SK-N-SH treated with all-trans-retinoic acid at 6 μM for 48 hours (cell line): ENCODE measurements at regions not wholly inside any gene's neighbourhood (a gene's known extent, or its start where the extent isn't known, plus 50 kb on each side); places are given as distances from the start of the nearest gene placed in this dataset.

Experiments
- ATAC-seq: fragments of 200-7000 bp; cut with Tn5 transposase; 3 replicates; pipeline ENCODE4 v1.9.1; 2020; ENCODE audit warnings: mild to moderate bottlenecking, moderate library complexity
- ARNTL ChIP-seq: fragments of 450-650 bp; formaldehyde crosslinking; IDR thresholded peaks from 2 replicates; pipeline ENCODE4 v1.5.0; 2020; ENCODE audit warnings: low read depth, mild to moderate bottlenecking, moderate library complexity, borderline replicate concordance
- BACH2 ChIP-seq: fragments of 250-450 bp; sonication (Bioruptor Pico); IDR thresholded peaks from 2 replicates; pipeline ENCODE4 v1.9.0; 2021; ENCODE audit warnings: mild to moderate bottlenecking, borderline replicate concordance
- CREB5 ChIP-seq: fragments of 250-450 bp; sonication (Bioruptor Pico); IDR thresholded peaks from 2 replicates; pipeline ENCODE4 v1.5.1; 2020; ENCODE audit warnings: low read depth, mild to moderate bottlenecking, moderate library complexity
- CSDC2 ChIP-seq: fragments of 250-450 bp; sonication (Bioruptor Pico); IDR thresholded peaks from 2 replicates; pipeline ENCODE4 v1.5.0; 2020; ENCODE audit warnings: mild to moderate bottlenecking, moderate library complexity
- ESRRG ChIP-seq: fragments of 250-450 bp; sonication (Bioruptor Pico); IDR thresholded peaks from 2 replicates; pipeline ENCODE4 v1.6.1; 2021; ENCODE audit warnings: mild to moderate bottlenecking
- GLIS3 ChIP-seq: fragments of 250-450 bp; sonication (Bioruptor Pico); IDR thresholded peaks from 2 replicates; pipeline ENCODE4 v1.5.0; 2020; ENCODE audit warnings: mild to moderate bottlenecking, moderate library complexity
- ISL1 ChIP-seq: fragments of 250-450 bp; sonication (Bioruptor Pico); IDR thresholded peaks from 2 replicates; pipeline ENCODE4 v2.1.2; 2022; ENCODE audit warnings: mild to moderate bottlenecking, moderate library complexity
- OSR1 ChIP-seq: fragments of 250-450 bp; sonication (Bioruptor Pico); IDR thresholded peaks from 2 replicates; pipeline ENCODE4 v1.8.0; 2022; ENCODE audit warnings: moderate library complexity, mild to moderate bottlenecking, inconsistent platforms
- POU6F1 ChIP-seq: fragments of 250-450 bp; sonication (Bioruptor Pico); IDR thresholded peaks from 2 replicates; pipeline ENCODE4 v1.8.0; 2021; ENCODE audit warnings: low read depth, mild to moderate bottlenecking, moderate library complexity, borderline replicate concordance
- PPARA ChIP-seq: fragments of 250-450 bp; sonication (Bioruptor Pico); IDR thresholded peaks from 2 replicates; pipeline ENCODE4 v1.5.0; 2020; ENCODE audit warnings: mild to moderate bottlenecking, borderline replicate concordance
- RARB ChIP-seq: fragments of 250-450 bp; sonication (Bioruptor Pico); IDR thresholded peaks from 2 replicates; pipeline ENCODE4 v1.8.0; 2021; ENCODE audit warnings: mild to moderate bottlenecking, moderate library complexity
- SNAI2 ChIP-seq: fragments of 250-450 bp; sonication (Bioruptor Pico); IDR thresholded peaks from 2 replicates; pipeline ENCODE4 v1.5.0; 2020; ENCODE audit warnings: mild to moderate bottlenecking, moderate library complexity
- TCF4 ChIP-seq: fragments of 250-450 bp; sonication (Bioruptor Pico); IDR thresholded peaks from 2 replicates; pipeline ENCODE4 v1.8.0; 2021; ENCODE audit warnings: mild to moderate bottlenecking, moderate library complexity, borderline replicate concordance
- TOX ChIP-seq: fragments of 250-450 bp; sonication (Bioruptor Pico); IDR thresholded peaks from 2 replicates; pipeline ENCODE4 v1.8.0; 2021; ENCODE audit warnings: mild to moderate bottlenecking, moderate library complexity, borderline replicate concordance
- TSHZ2 ChIP-seq: fragments of 250-450 bp; sonication (Bioruptor Pico); IDR thresholded peaks from 2 replicates; pipeline ENCODE4 v1.5.0; 2020; ENCODE audit warnings: mild to moderate bottlenecking, moderate library complexity
- ZFP3 ChIP-seq: fragments of 250-450 bp; sonication (Bioruptor Pico); IDR thresholded peaks from 2 replicates; pipeline ENCODE4 v1.5.0; 2020; ENCODE audit warnings: mild to moderate bottlenecking, moderate library complexity
- ZFP30 ChIP-seq: fragments of 450-650 bp; formaldehyde crosslinking; IDR thresholded peaks from 2 replicates; pipeline ENCODE4 v1.5.0; 2022; ENCODE audit warnings: mild to moderate bottlenecking, moderate library complexity
- ZNF565 ChIP-seq: fragments of 450-650 bp; formaldehyde crosslinking; conservative IDR thresholded peaks from 2 replicates; pipeline ENCODE4 v1.5.0; 2020; ENCODE audit warnings: low read depth, mild to moderate bottlenecking, moderate library complexity
- ZNF70 ChIP-seq: fragments of 450-650 bp; formaldehyde crosslinking; IDR thresholded peaks from 2 replicates; pipeline ENCODE4 v1.5.0; 2020; ENCODE audit warnings: mild to moderate bottlenecking, moderate library complexity
- ZNF8 ChIP-seq: fragments of 450-650 bp; formaldehyde crosslinking; IDR thresholded peaks from 2 replicates; pipeline ENCODE4 v1.5.0; 2020; ENCODE audit warnings: mild to moderate bottlenecking, moderate library complexity

GRCh38 chr10:130795819-130796218 lies 515.7 kb downstream of the TCERG1L start:
- ATAC-seq: no peak
- TF ChIP-seq BACH2 (CRISPR knock-in tag) (no peak), ISL1 (CRISPR knock-in tag) (no peak), CSDC2 (CRISPR knock-in tag) (no peak)
- TF ChIP-seq, all 23 proteins: peak for 0

- no peak for ATAC-seq
These were observed 512.0 kb downstream of the TCERG1L start for GRCh38 chr10:130799532-130799931.

GRCh38 chr10:130800281-130800680 lies 511.2 kb downstream of the TCERG1L start:
- ATAC-seq: no peak
- no peak for TF ChIP-seq ARNTL (CRISPR knock-in tag)
- TF ChIP-seq GLIS3 (CRISPR knock-in tag): no peak
- TF ChIP-seq ZNF8 (CRISPR knock-in tag): no peak
- TF ChIP-seq ESRRG (CRISPR knock-in tag): no peak
- TF ChIP-seq SNAI2 (CRISPR knock-in tag): no peak
- TF ChIP-seq ZFP3 (CRISPR knock-in tag): no peak
- no peak for TF ChIP-seq ZNF70
- TF ChIP-seq BACH2 (CRISPR knock-in tag): no peak
- no peak for TF ChIP-seq RARB (CRISPR knock-in tag)
- no peak for TF ChIP-seq OSR1 (CRISPR knock-in tag)
- TF ChIP-seq TCF4: no peak

More at GRCh38 chr10:130799532-130799931, 512.0 kb downstream of the TCERG1L start:
- TF ChIP-seq BACH2 (CRISPR knock-in tag) (no peak), GLIS3 (CRISPR knock-in tag) (no peak), ZNF565 (CRISPR knock-in tag) (no peak), ZFP3 (CRISPR knock-in tag) (no peak), ARNTL (CRISPR knock-in tag) (no peak), CREB5 (no peak), ZFP30 (no peak)

GRCh38 chr10:130801276-130801675 lies 510.2 kb downstream of the TCERG1L start:
- TF ChIP-seq ZNF70: no peak
- TF ChIP-seq TSHZ2 (CRISPR knock-in tag): no peak
- TF ChIP-seq CSDC2 (CRISPR knock-in tag): no peak
- no peak for TF ChIP-seq ZFP30
- TF ChIP-seq RARB (CRISPR knock-in tag): no peak
- no peak for TF ChIP-seq TOX (CRISPR knock-in tag)
- TF ChIP-seq POU6F1: no peak
- TF ChIP-seq CREB5: no peak
- TF ChIP-seq ARNTL (CRISPR knock-in tag): no peak
- TF ChIP-seq PPARA (CRISPR knock-in tag): no peak
- no peak for ATAC-seq

- ATAC-seq: no peak
- TF ChIP-seq CREB5: no peak
- no peak for TF ChIP-seq ARNTL (CRISPR knock-in tag)
- TF ChIP-seq OSR1 (CRISPR knock-in tag): no peak
These were observed 509.7 kb downstream of the TCERG1L start for GRCh38 chr10:130801784-130802183.
